ENCODE measurements at regions not wholly inside any gene's neighbourhood (a gene's known extent, or its start where the extent isn't known, plus 50 kb on each side); places are given as distances from the start of the nearest gene placed in this dataset.

- no peak for TF ChIP-seq POLR2AphosphoS5 (IDR thresholded peaks at IDR 0.05; ENCODE audit: insufficient read depth, low read depth, low read length)
- TF ChIP-seq CTCF (IDR thresholded peaks at IDR 0.05; ENCODE audit: extremely low read depth in 1 of 2, insufficient read depth in 1 of 2, low read depth in 1 of 2, low read length in 2 of 2): no peak
- no peak for TF ChIP-seq EZH2 (IDR thresholded peaks at IDR 0.05; ENCODE audit: borderline replicate concordance, low read depth, low read length, severe bottlenecking)
- no peak for TF ChIP-seq JUN (IDR thresholded peaks at IDR 0.05; ENCODE audit: borderline replicate concordance, insufficient read depth, insufficient read length, low read depth)
- no peak for TF ChIP-seq GATA2 (IDR thresholded peaks at IDR 0.05; ENCODE audit: insufficient read depth, insufficient read length, low read depth, low read length)
- no peak for TF ChIP-seq POLR2A (IDR thresholded peaks at IDR 0.05; ENCODE audit: low read depth, low read length)
- TF ChIP-seq MAX (IDR thresholded peaks at IDR 0.05; ENCODE audit: insufficient read depth, insufficient read length): no peak
- TF ChIP-seq FOS (IDR thresholded peaks at IDR 0.05; ENCODE audit: borderline replicate concordance, insufficient read depth, low read length): no peak
- no peak for TF ChIP-seq MYC (IDR thresholded peaks at IDR 0.05; ENCODE audit: low read depth, low read length)
- POLR2A ChIA-PET: no interaction called here
Observed at GRCh38 chr5:8577792-8578191, 708.8 kb downstream of the MTRR start.

More at GRCh38 chr5:8577792-8578191, 708.8 kb downstream of the MTRR start:
- H3K4me1 ChIP-seq (ENCODE audit: control insufficient read depth, extremely low read depth, insufficient read depth, low read length): no peaks in the 10 kb centered on the region
- dilution Hi-C loops (cut with MboI; ENCODE audit: extremely low pct_ligation_motif_present, low sequenced_read_pairs) (no loop called here), intact Hi-C loops (cut with micrococcal nuclease) (no loop called here)
- no peak overlapping the region for H3K4me3 ChIP-seq (replicated peaks in 1 of 3; ENCODE audit: insufficient read depth in 1 of 3, low read depth in 1 of 3, low read length in 3 of 3)
- no peaks in the 10 kb centered on the region for H3K79me2 ChIP-seq (ENCODE audit: control insufficient read depth, insufficient read depth, low read length)
- no peaks in the 10 kb centered on the region for H4K20me1 ChIP-seq (replicated peaks; ENCODE audit: control insufficient read depth, extremely low read depth, insufficient read depth, low read length)
- no peak overlapping the region for H3K4me2 ChIP-seq (ENCODE audit: insufficient read depth, low read length)
- no peaks in the 10 kb centered on the region for H3K9me3 ChIP-seq (replicated peaks; ENCODE audit: control insufficient read depth, insufficient read depth, low read length)
- no peaks in the 10 kb centered on the region for H3K9me1 ChIP-seq (replicated peaks; ENCODE audit: control insufficient read depth, extremely low read depth, insufficient read depth, low read length)
- H3K27ac ChIP-seq (ENCODE audit: insufficient read depth, low read depth, low read length): no peak overlapping the region
- no peak overlapping the region for H2AFZ ChIP-seq (ENCODE audit: low read depth, low read length)
- no peak overlapping the region for H3K9ac ChIP-seq (replicated peaks; ENCODE audit: extremely low read depth, insufficient read depth, low read length)
- DNase-seq (ENCODE audit: low read depth, low spot score): no peak
- H3K36me3 ChIP-seq (ENCODE audit: control insufficient read depth in 2 of 2, extremely low read depth in 1 of 2, insufficient read depth in 2 of 2, low read length in 2 of 2): no peaks in the 10 kb centered on the region
- CTCF ChIA-PET: no interaction called here
- FAIRE-seq: no peak
- no peaks in the 10 kb centered on the region for H3K27me3 ChIP-seq (ENCODE audit: control insufficient read depth in 2 of 2, insufficient read depth in 2 of 2, low read length in 2 of 2)
- BruUV-seq (replicated peaks): no TSS peak

Measured in endothelial cell of umbilical vein (primary cell).